Vagina (tissue), 2 donors: ENCODE measurements at regions not wholly inside any gene's neighbourhood (a gene's known extent, or its start where the extent isn't known, plus 50 kb on each side); places are given as distances from the start of the nearest gene placed in this dataset.

Experiments used
- DNase-seq, 2 donors: peaks; one replicate each; pipeline ENCODE4 v3.0.0-alpha.2; 2017; ENCODE audit errors: extremely low spot score in 2 of 2
- H3K27ac ChIP-seq: fragments of 200-600 bp; sonication (generic); one replicate; pipeline ENCODE4 v1.5.1; 2019
- H3K27me3 ChIP-seq: fragments of 200-600 bp; sonication (generic); one replicate; pipeline ENCODE4 v1.5.1; 2019
- H3K36me3 ChIP-seq, 2 donors: fragments of 200-600 bp; sonication (generic); one replicate each; pipeline ENCODE4 v1.5.1; 2017 to 2019
- H3K4me1 ChIP-seq: fragments of 200-600 bp; sonication (generic); one replicate; pipeline ENCODE4 v1.5.1; 2019
- H3K4me3 ChIP-seq, 2 donors: fragments of 200-600 bp; sonication (generic); 1 replicate in 1 of 2; 2 replicates in 1 of 2; pipeline ENCODE4 v1.5.1; 2016 to 2019
- H3K9me3 ChIP-seq: fragments of 200-600 bp; sonication (generic); one replicate; pipeline ENCODE4 v1.5.1; 2019
- POLR2A ChIP-seq, 2 donors: fragments of 450-650 bp; IDR thresholded peaks; one replicate each; pipeline ENCODE4 v1.6.1; 2017; ENCODE audit warnings: antibody characterized with exemption in 2 of 2, mild to moderate bottlenecking in 2 of 2, moderate library complexity in 2 of 2
- POLR2AphosphoS5 ChIP-seq, 2 donors: sonication (generic); formaldehyde crosslinking; IDR thresholded peaks; one replicate each; pipeline ENCODE4 v1.9.0; 2017; ENCODE audit warnings: antibody characterized with exemption in 2 of 2, mild to moderate bottlenecking in 2 of 2, low read depth in 1 of 2; ENCODE audit not compliant: insufficient read depth in 1 of 2
- intact Hi-C: fragments of 100-400 bp; cut with DNase I; formaldehyde crosslinking; loops from one replicate; pipeline ENCODE4 v1.15.1; 2023
- TF ChIP-seq, protein P1 (sequence below), 3 experiments: fragments of 450-650 bp in 2 of 3; fragments of 200-600 bp in 1 of 3; sonication (generic) in 1 of 3; IDR thresholded peaks; one replicate each; pipeline ENCODE4 v1.5.1; 2017 to 2019; ENCODE audit warnings: antibody characterized with exemption in 3 of 3, mild to moderate bottlenecking in 2 of 3, moderate library complexity in 2 of 3

DNA sequence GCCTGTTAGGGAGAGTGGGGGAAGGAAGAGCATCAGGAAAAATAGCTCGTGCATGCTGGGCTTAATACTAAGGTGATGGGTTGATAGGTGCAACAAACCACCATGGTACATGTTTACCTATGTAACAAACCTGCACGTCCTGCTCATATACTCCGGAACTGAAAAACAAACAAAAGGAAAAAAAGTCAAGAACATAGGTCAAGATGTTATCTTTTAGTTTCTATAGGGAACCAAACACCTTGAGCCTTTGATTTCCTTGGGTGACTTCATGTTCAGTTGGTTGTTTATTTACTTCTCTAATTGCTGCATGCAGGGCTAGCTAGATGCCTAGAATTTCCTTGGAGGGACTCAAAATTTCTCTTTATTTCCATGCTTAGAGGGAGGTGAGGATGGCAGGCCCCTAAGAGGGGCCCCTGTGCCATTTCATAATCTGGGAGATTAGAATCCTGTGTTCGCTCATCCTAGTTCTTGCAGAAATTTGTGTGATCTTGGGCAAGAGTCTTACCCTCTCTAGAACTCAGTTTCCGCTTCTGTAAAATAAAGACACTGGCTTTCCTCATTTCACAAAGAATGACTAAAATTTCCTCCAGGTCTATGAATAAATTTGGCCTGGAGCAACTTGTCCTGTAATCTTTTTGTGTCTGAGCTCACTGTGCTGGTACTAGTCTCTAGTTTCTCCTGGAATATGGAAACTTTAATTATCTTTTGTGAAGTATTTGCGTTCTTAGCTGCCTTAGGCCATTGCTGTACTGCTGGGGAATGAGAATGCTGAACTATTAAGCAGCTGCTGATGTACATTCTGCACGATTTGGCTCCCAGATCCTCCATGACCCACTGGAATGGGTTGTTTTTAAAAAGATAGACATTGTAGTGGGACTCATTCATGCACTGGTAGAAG is 457.5 kb downstream of the EDEM1 start:
- Histone ChIP-seq H3K27ac (no peak overlapping the region), H3K4me1 (no peaks in the 10 kb centered on the region), H3K27me3 (no peaks in the 10 kb centered on the region), H3K36me3 (no peaks in the 10 kb centered on the region), H3K4me3 (no peak overlapping the region), H3K9me3 (no peaks in the 10 kb centered on the region)
- TF ChIP-seq, protein P1, sequence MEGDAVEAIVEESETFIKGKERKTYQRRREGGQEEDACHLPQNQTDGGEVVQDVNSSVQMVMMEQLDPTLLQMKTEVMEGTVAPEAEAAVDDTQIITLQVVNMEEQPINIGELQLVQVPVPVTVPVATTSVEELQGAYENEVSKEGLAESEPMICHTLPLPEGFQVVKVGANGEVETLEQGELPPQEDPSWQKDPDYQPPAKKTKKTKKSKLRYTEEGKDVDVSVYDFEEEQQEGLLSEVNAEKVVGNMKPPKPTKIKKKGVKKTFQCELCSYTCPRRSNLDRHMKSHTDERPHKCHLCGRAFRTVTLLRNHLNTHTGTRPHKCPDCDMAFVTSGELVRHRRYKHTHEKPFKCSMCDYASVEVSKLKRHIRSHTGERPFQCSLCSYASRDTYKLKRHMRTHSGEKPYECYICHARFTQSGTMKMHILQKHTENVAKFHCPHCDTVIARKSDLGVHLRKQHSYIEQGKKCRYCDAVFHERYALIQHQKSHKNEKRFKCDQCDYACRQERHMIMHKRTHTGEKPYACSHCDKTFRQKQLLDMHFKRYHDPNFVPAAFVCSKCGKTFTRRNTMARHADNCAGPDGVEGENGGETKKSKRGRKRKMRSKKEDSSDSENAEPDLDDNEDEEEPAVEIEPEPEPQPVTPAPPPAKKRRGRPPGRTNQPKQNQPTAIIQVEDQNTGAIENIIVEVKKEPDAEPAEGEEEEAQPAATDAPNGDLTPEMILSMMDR (IDR thresholded peaks at IDR 0.05): no peak
- no peak for TF ChIP-seq POLR2AphosphoS5 (IDR thresholded peaks at IDR 0.05; ENCODE audit: insufficient read depth in 1 of 2, low read depth in 1 of 2)
- TF ChIP-seq POLR2A (IDR thresholded peaks at IDR 0.05): no peak
- intact Hi-C loops: no loop called here
- no peak for DNase-seq

DNA sequence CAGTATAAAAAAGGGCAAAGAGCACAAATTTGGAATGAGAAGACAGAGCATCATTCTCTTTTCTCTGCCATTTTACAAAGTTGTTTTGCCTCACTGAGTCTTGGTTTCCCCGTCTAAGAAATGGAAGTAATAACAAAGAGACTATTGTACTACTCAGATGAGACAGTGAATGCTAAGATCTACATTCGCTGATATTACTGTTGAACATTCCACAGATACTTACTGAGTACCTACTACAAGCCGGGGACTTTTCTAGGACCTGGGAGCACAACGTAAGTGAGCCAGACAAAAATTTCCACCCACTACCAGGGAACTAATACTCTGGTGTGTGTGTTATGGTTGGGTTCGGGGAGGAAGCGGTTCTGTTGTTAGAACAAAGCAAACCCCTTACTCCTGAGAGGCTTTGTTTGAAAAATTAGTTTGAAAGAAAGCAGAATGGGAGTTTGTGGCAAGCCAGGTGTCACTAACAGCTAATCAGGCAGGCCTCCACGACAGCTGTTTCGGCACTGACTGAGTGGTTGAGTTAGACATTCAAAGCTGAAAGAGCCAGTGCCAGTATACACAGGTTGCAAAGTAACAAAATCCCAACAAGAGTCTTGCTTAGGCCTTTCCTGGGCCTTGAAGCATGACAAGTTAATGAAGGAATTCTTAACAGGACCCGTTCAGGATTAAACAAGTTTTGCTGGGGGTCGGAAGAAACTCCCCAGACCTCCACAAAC is 458.3 kb downstream of the EDEM1 start:
- no peak overlapping the region for H3K4me3 ChIP-seq
- no peaks in the 10 kb centered on the region for H3K9me3 ChIP-seq
- DNase-seq: no peak
- no peak for TF ChIP-seq POLR2A (IDR thresholded peaks at IDR 0.05)
- TF ChIP-seq, protein P1 (IDR thresholded peaks at IDR 0.05): no peak
- no peak for TF ChIP-seq POLR2AphosphoS5 (IDR thresholded peaks at IDR 0.05; ENCODE audit: insufficient read depth in 1 of 2, low read depth in 1 of 2)
- H3K36me3 ChIP-seq: no peaks in the 10 kb centered on the region
- no peak overlapping the region for H3K27ac ChIP-seq
- H3K4me1 ChIP-seq: no peaks in the 10 kb centered on the region
- no peaks in the 10 kb centered on the region for H3K27me3 ChIP-seq
- intact Hi-C loops: no loop called here

DNA sequence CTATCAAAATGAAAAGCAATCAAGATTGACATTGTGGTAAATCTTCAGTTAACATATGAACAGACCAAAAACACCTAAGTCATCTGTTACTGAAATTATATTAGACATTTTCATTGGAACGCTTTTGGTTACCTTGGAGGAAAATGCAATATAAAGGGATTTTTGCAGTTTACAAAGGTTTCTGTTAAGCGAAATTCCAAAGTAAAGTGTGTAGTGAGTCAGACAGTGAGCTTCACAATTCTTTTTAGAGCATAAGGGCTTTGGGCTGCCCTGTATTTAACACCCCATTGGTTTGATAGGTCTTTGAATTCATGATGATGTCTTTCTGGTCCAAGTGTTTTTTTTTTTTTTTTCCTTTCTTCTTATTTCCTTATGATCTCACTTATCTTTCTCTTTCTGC is 462.8 kb downstream of the EDEM1 start:
- Histone ChIP-seq H3K36me3 (no peaks in the 10 kb centered on the region), H3K27ac (no peak overlapping the region), H3K9me3 (no peaks in the 10 kb centered on the region), H3K4me1 (no peaks in the 10 kb centered on the region), H3K27me3 (no peaks in the 10 kb centered on the region), H3K4me3 (no peak overlapping the region)
- DNase-seq: no peak
- TF ChIP-seq POLR2A (IDR thresholded peaks at IDR 0.05) (no peak), POLR2AphosphoS5 (IDR thresholded peaks at IDR 0.05; ENCODE audit: insufficient read depth in 1 of 2, low read depth in 1 of 2) (no peak)
- TF ChIP-seq, protein P1 (IDR thresholded peaks at IDR 0.05): no peak
- intact Hi-C loops: no loop called here

DNA sequence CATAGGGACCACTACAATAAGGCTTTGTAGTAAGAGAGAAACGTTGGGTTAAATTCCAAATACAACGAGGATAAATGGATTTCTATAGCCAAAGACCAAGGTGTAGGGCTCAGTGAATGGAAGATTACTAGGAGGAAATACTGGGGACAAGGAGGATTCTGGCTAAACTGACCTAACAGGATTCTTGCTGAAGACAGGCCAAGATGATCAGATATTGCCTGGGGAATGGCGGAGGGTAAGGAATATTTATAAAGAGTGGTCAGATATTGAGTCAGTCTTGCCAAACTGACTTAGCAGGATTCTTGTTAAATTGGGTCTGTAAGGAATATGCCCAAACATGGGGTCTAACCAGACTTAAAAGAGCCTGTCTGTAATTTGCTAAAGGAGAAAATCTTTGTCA is 463.8 kb downstream of the EDEM1 start:
- no peaks in the 10 kb centered on the region for H3K36me3 ChIP-seq
- H3K27ac ChIP-seq: no peak overlapping the region
- no peaks in the 10 kb centered on the region for H3K27me3 ChIP-seq
- DNase-seq: no peak
- intact Hi-C loops: no loop called here
- no peaks in the 10 kb centered on the region for H3K4me1 ChIP-seq
- TF ChIP-seq, protein P1 (IDR thresholded peaks at IDR 0.05): no peak
- TF ChIP-seq POLR2A (IDR thresholded peaks at IDR 0.05): no peak
- TF ChIP-seq POLR2AphosphoS5 (IDR thresholded peaks at IDR 0.05; ENCODE audit: insufficient read depth in 1 of 2, low read depth in 1 of 2): no peak
- H3K4me3 ChIP-seq: no peak overlapping the region
- H3K9me3 ChIP-seq: no peaks in the 10 kb centered on the region
